Calu3 (cell line): ENCODE measurements at regions not wholly inside any gene's neighbourhood (a gene's known extent, or its start where the extent isn't known, plus 50 kb on each side); places are given as distances from the start of the nearest gene placed in this dataset.

Experiments
- BruUV-seq: library from RNA; stranded (reverse); fragments of 400-500 nt; replicated peaks from 2 replicates; lab custom pipeline; 2021; lab: Mats Ljungman, UMichigan
- CTCF ChIA-PET: fragments of 300-600 bp; sonication (Branson Sonifier 250); formaldehyde crosslinking; loops from one replicate; lab custom pipeline; 2022; ENCODE audit warnings: antibody characterized with exemption; lab: Charles Lee
- DNase-seq: peaks from one replicate; pipeline ENCODE4 v3.0.0; 2022
- H3K27ac Mint-ChIP-seq: one replicate; pipeline ENCODE4 v1.8.0; 2022; ENCODE audit warnings: mixed read lengths; ENCODE audit not compliant: unreplicated experiment
- H3K27me3 Mint-ChIP-seq: one replicate; pipeline ENCODE4 v1.8.0; 2022; ENCODE audit warnings: mixed read lengths; ENCODE audit not compliant: unreplicated experiment
- H3K36me3 Mint-ChIP-seq: one replicate; pipeline ENCODE4 v1.8.0; 2022; ENCODE audit warnings: mild to moderate bottlenecking, moderate library complexity, mixed read lengths; ENCODE audit not compliant: insufficient read depth, unreplicated experiment
- H3K4me1 Mint-ChIP-seq: one replicate; pipeline ENCODE4 v1.8.0; 2022; ENCODE audit warnings: mild to moderate bottlenecking, low read depth, mixed read lengths; ENCODE audit not compliant: unreplicated experiment
- H3K4me3 Mint-ChIP-seq: one replicate; pipeline ENCODE4 v1.8.0; 2022; ENCODE audit warnings: mild to moderate bottlenecking, low read depth, moderate library complexity, mixed read lengths; ENCODE audit not compliant: unreplicated experiment
- H3K9me3 Mint-ChIP-seq: one replicate; pipeline ENCODE4 v1.8.0; 2022; ENCODE audit warnings: low read depth, mixed read lengths; ENCODE audit not compliant: unreplicated experiment
- CTCF ChIP-seq: fragments of 200-600 bp; IDR thresholded peaks from one replicate; pipeline ENCODE4 v1.8.0; 2022; ENCODE audit warnings: antibody characterized with exemption; ENCODE audit not compliant: unreplicated experiment
- intact Hi-C: fragments of 100-400 bp; cut with micrococcal nuclease; formaldehyde crosslinking; loops from one replicate; pipeline ENCODE4 v1.10.0; 2022; ENCODE audit not compliant: unreplicated experiment

- intact Hi-C loops = no loop called here
- H3K4me3 Mint-ChIP-seq = no peak overlapping the region
- TF ChIP-seq CTCF = no peak
- H3K36me3 Mint-ChIP-seq = no peaks in the 10 kb centered on the region
- H3K4me1 Mint-ChIP-seq = no peaks in the 10 kb centered on the region
- no peak overlapping the region for H3K27ac Mint-ChIP-seq
- BruUV-seq = no TSS peak
- DNase-seq = no peak
- H3K9me3 Mint-ChIP-seq = no peaks in the 10 kb centered on the region
- CTCF ChIA-PET = no interaction called here
- H3K27me3 Mint-ChIP-seq = no peaks in the 10 kb centered on the region
These were observed 1171.9 kb downstream of the EFNB2 start for GRCh38 chr13:105363261-105364190.

- CTCF ChIA-PET = no interaction called here
- TF ChIP-seq CTCF = no peak
- Mint-ChIP-seq H3K9me3 (no peaks in the 10 kb centered on the region), H3K27ac (no peak overlapping the region), H3K27me3 (no peaks in the 10 kb centered on the region), H3K4me1 (no peaks in the 10 kb centered on the region), H3K4me3 (no peak overlapping the region), H3K36me3 (no peaks in the 10 kb centered on the region)
- DNase-seq = no peak
- intact Hi-C loops = no loop called here
- BruUV-seq = no TSS peak
These were observed 1181.8 kb downstream of the EFNB2 start for GRCh38 chr13:105353654-105354053.

GRCh38 chr13:105349082-105349723 is 1186.3 kb downstream of the EFNB2 start:
- no TSS peak for BruUV-seq
- H3K9me3 Mint-ChIP-seq = no peaks in the 10 kb centered on the region
- H3K4me3 Mint-ChIP-seq = no peak overlapping the region
- no peaks in the 10 kb centered on the region for H3K27me3 Mint-ChIP-seq
- H3K27ac Mint-ChIP-seq = no peak overlapping the region
- H3K4me1 Mint-ChIP-seq = peaks cover 7% of the 10 kb centered on the region
- H3K36me3 Mint-ChIP-seq = no peaks in the 10 kb centered on the region
- intact Hi-C loops = no loop called here
- no peak for TF ChIP-seq CTCF
- no peak for DNase-seq
- CTCF ChIA-PET = no interaction called here

- H3K4me3 Mint-ChIP-seq = no peak overlapping the region
- CTCF ChIA-PET = no interaction called here
- H3K36me3 Mint-ChIP-seq = no peaks in the 10 kb centered on the region
- no peak for DNase-seq
- no peak overlapping the region for H3K27ac Mint-ChIP-seq
- no peak for TF ChIP-seq CTCF
- peaks cover 7% of the 10 kb centered on the region for H3K4me1 Mint-ChIP-seq
- no TSS peak for BruUV-seq
- intact Hi-C loops = no loop called here
- no peaks in the 10 kb centered on the region for H3K27me3 Mint-ChIP-seq
- no peaks in the 10 kb centered on the region for H3K9me3 Mint-ChIP-seq
These were observed 1189.2 kb downstream of the EFNB2 start for GRCh38 chr13:105346141-105346775.
